ENCODE measurements at regions not wholly inside any gene's neighbourhood (a gene's known extent, or its start where the extent isn't known, plus 50 kb on each side); places are given as distances from the start of the nearest gene placed in this dataset.

GRCh38 chr6:18973251-18973650 is 586.1 kb downstream of the RNF144B start:
- POLR2A ChIA-PET, result no interaction called here
- Histone ChIP-seq H3K27ac (ENCODE audit: insufficient read depth, low read depth, low read length) (no peak overlapping the region), H3K9me1 (replicated peaks; ENCODE audit: control insufficient read depth, extremely low read depth, insufficient read depth, low read length) (no peaks in the 10 kb centered on the region), H3K36me3 (ENCODE audit: control insufficient read depth in 2 of 2, extremely low read depth in 1 of 2, insufficient read depth in 2 of 2, low read length in 2 of 2) (no peaks in the 10 kb centered on the region), H3K79me2 (ENCODE audit: control insufficient read depth, insufficient read depth, low read length) (no peaks in the 10 kb centered on the region), H3K4me2 (ENCODE audit: insufficient read depth, low read length) (no peak overlapping the region), H3K9me3 (replicated peaks; ENCODE audit: control insufficient read depth, insufficient read depth, low read length) (peaks cover 2% of the 10 kb centered on the region), H3K9ac (replicated peaks; ENCODE audit: extremely low read depth, insufficient read depth, low read length) (no peak overlapping the region), H4K20me1 (replicated peaks; ENCODE audit: control insufficient read depth, extremely low read depth, insufficient read depth, low read length) (no peaks in the 10 kb centered on the region), H3K27me3 (ENCODE audit: control insufficient read depth in 2 of 2, insufficient read depth in 2 of 2, low read length in 2 of 2) (no peaks in the 10 kb centered on the region), H3K4me1 (ENCODE audit: control insufficient read depth, extremely low read depth, insufficient read depth, low read length) (no peaks in the 10 kb centered on the region), H3K4me3 (replicated peaks in 1 of 3; ENCODE audit: insufficient read depth in 1 of 3, low read depth in 1 of 3, low read length in 3 of 3) (no peak overlapping the region), H2AFZ (ENCODE audit: low read depth, low read length) (no peak overlapping the region)
- DNase-seq (ENCODE audit: low read depth, low spot score) (no peak), FAIRE-seq (no peak)
- intact Hi-C loops (cut with micrococcal nuclease), result no loop called here
- dilution Hi-C loops (cut with MboI; ENCODE audit: extremely low pct_ligation_motif_present, low sequenced_read_pairs), result no loop called here
- TF ChIP-seq POLR2AphosphoS5 (IDR thresholded peaks at IDR 0.05; ENCODE audit: insufficient read depth, low read depth, low read length), result no peak
- no peak for TF ChIP-seq FOS (IDR thresholded peaks at IDR 0.05; ENCODE audit: borderline replicate concordance, insufficient read depth, low read length)
- no peak for TF ChIP-seq JUN (IDR thresholded peaks at IDR 0.05; ENCODE audit: borderline replicate concordance, insufficient read depth, insufficient read length, low read depth)
- no peak for TF ChIP-seq EZH2 (IDR thresholded peaks at IDR 0.05; ENCODE audit: borderline replicate concordance, low read depth, low read length, severe bottlenecking)
- TF ChIP-seq MYC (IDR thresholded peaks at IDR 0.05; ENCODE audit: low read depth, low read length), result no peak
- no peak for TF ChIP-seq POLR2A (IDR thresholded peaks at IDR 0.05; ENCODE audit: low read depth, low read length)
- TF ChIP-seq GATA2 (IDR thresholded peaks at IDR 0.05; ENCODE audit: insufficient read depth, insufficient read length, low read depth, low read length), result no peak
- CTCF ChIA-PET, result no interaction called here
- BruUV-seq (replicated peaks), result no TSS peak

- POLR2A ChIA-PET, result no interaction called here
- Histone ChIP-seq H3K36me3 (ENCODE audit: control insufficient read depth in 2 of 2, extremely low read depth in 1 of 2, insufficient read depth in 2 of 2, low read length in 2 of 2) (no peaks in the 10 kb centered on the region), H3K27ac (ENCODE audit: insufficient read depth, low read depth, low read length) (no peak overlapping the region), H3K79me2 (ENCODE audit: control insufficient read depth, insufficient read depth, low read length) (no peaks in the 10 kb centered on the region), H3K4me2 (ENCODE audit: insufficient read depth, low read length) (no peak overlapping the region), H3K27me3 (ENCODE audit: control insufficient read depth in 2 of 2, insufficient read depth in 2 of 2, low read length in 2 of 2) (no peaks in the 10 kb centered on the region), H3K9ac (replicated peaks; ENCODE audit: extremely low read depth, insufficient read depth, low read length) (no peak overlapping the region), H2AFZ (ENCODE audit: low read depth, low read length) (no peak overlapping the region), H3K4me1 (ENCODE audit: control insufficient read depth, extremely low read depth, insufficient read depth, low read length) (no peaks in the 10 kb centered on the region), H4K20me1 (replicated peaks; ENCODE audit: control insufficient read depth, extremely low read depth, insufficient read depth, low read length) (no peaks in the 10 kb centered on the region), H3K9me3 (replicated peaks; ENCODE audit: control insufficient read depth, insufficient read depth, low read length) (peaks cover 2% of the 10 kb centered on the region), H3K4me3 (replicated peaks in 1 of 3; ENCODE audit: insufficient read depth in 1 of 3, low read depth in 1 of 3, low read length in 3 of 3) (no peak overlapping the region), H3K9me1 (replicated peaks; ENCODE audit: control insufficient read depth, extremely low read depth, insufficient read depth, low read length) (no peaks in the 10 kb centered on the region)
- BruUV-seq (replicated peaks), result no TSS peak
- no peak for TF ChIP-seq FOS (IDR thresholded peaks at IDR 0.05; ENCODE audit: borderline replicate concordance, insufficient read depth, low read length)
- TF ChIP-seq POLR2AphosphoS5 (IDR thresholded peaks at IDR 0.05; ENCODE audit: insufficient read depth, low read depth, low read length), result no peak
- TF ChIP-seq POLR2A (IDR thresholded peaks at IDR 0.05; ENCODE audit: low read depth, low read length), result no peak
- no peak for TF ChIP-seq GATA2 (IDR thresholded peaks at IDR 0.05; ENCODE audit: insufficient read depth, insufficient read length, low read depth, low read length)
- no peak for TF ChIP-seq MAX (IDR thresholded peaks at IDR 0.05; ENCODE audit: insufficient read depth, insufficient read length)
- no peak for TF ChIP-seq MYC (IDR thresholded peaks at IDR 0.05; ENCODE audit: low read depth, low read length)
- TF ChIP-seq JUN (IDR thresholded peaks at IDR 0.05; ENCODE audit: borderline replicate concordance, insufficient read depth, insufficient read length, low read depth), result no peak
- TF ChIP-seq, protein P1, sequence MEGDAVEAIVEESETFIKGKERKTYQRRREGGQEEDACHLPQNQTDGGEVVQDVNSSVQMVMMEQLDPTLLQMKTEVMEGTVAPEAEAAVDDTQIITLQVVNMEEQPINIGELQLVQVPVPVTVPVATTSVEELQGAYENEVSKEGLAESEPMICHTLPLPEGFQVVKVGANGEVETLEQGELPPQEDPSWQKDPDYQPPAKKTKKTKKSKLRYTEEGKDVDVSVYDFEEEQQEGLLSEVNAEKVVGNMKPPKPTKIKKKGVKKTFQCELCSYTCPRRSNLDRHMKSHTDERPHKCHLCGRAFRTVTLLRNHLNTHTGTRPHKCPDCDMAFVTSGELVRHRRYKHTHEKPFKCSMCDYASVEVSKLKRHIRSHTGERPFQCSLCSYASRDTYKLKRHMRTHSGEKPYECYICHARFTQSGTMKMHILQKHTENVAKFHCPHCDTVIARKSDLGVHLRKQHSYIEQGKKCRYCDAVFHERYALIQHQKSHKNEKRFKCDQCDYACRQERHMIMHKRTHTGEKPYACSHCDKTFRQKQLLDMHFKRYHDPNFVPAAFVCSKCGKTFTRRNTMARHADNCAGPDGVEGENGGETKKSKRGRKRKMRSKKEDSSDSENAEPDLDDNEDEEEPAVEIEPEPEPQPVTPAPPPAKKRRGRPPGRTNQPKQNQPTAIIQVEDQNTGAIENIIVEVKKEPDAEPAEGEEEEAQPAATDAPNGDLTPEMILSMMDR (IDR thresholded peaks at IDR 0.05; ENCODE audit: extremely low read depth in 1 of 2, insufficient read depth in 1 of 2, low read depth in 1 of 2, low read length in 2 of 2), result no peak
- TF ChIP-seq EZH2 (IDR thresholded peaks at IDR 0.05; ENCODE audit: borderline replicate concordance, low read depth, low read length, severe bottlenecking), result no peak
- CTCF ChIA-PET, result no interaction called here
- DNase-seq (ENCODE audit: low read depth, low spot score) (no peak), FAIRE-seq (no peak)
- intact Hi-C loops (cut with micrococcal nuclease), result no loop called here
- dilution Hi-C loops (cut with MboI; ENCODE audit: extremely low pct_ligation_motif_present, low sequenced_read_pairs), result no loop called here
Observed at GRCh38 chr6:18976091-18976490, 588.9 kb downstream of the RNF144B start.

All from endothelial cell of umbilical vein (primary cell).